Neural progenitor cell (in vitro differentiated cells): ENCODE measurements at regions not wholly inside any gene's neighbourhood (a gene's known extent, or its start where the extent isn't known, plus 50 kb on each side); places are given as distances from the start of the nearest gene placed in this dataset.

Source experiments
- DNase-seq: peaks from one replicate; pipeline ENCODE4 v3.0.0-alpha.2; 2016; ENCODE audit warnings: low spot score
- H2AFZ ChIP-seq: fragments of 200-600 bp; sonication (generic); replicated peaks from 2 replicates; pipeline ENCODE4 v1.6.1; 2016; ENCODE audit warnings: antibody characterized with exemption
- H3F3A ChIP-seq: fragments of 200-600 bp; sonication (generic); 2 replicates; pipeline ENCODE4 v1.6.1; 2016; ENCODE audit warnings: antibody characterized with exemption, low read depth
- H3K27ac ChIP-seq: fragments of 200-600 bp; sonication (generic); 2 replicates; pipeline ENCODE4 v1.5.1; 2016; ENCODE audit warnings: mild to moderate bottlenecking
- H3K27me3 ChIP-seq: fragments of 200-600 bp; sonication (generic); 2 replicates; pipeline ENCODE4 v1.6.1; 2016; ENCODE audit warnings: mild to moderate bottlenecking, moderate library complexity
- H3K36me3 ChIP-seq: fragments of 200-600 bp; sonication (generic); 2 replicates; pipeline ENCODE4 v1.5.1; 2016
- H3K4me1 ChIP-seq: fragments of 200-600 bp; sonication (generic); 2 replicates; pipeline ENCODE4 v1.6.1; 2016; ENCODE audit warnings: mixed run types
- H3K4me2 ChIP-seq: fragments of 200-600 bp; sonication (generic); 2 replicates; pipeline ENCODE4 v1.6.1; 2016
- H3K4me3 ChIP-seq: fragments of 200-600 bp; sonication (generic); 2 replicates; pipeline ENCODE4 v1.5.1; 2016
- H3K79me2 ChIP-seq: fragments of 200-600 bp; sonication (generic); 2 replicates; pipeline ENCODE4 v1.6.1; 2016; ENCODE audit warnings: low read depth
- H3K9ac ChIP-seq: fragments of 200-600 bp; sonication (generic); 2 replicates; pipeline ENCODE4 v1.6.1; 2016
- H3K9me3 ChIP-seq: fragments of 200-600 bp; sonication (generic); 2 replicates; pipeline ENCODE4 v1.5.1; 2016; ENCODE audit warnings: low read depth
- H4K20me1 ChIP-seq: fragments of 200-600 bp; sonication (generic); 2 replicates; pipeline ENCODE4 v1.6.1; 2016; ENCODE audit warnings: low read depth
- H3K27ac Mint-ChIP-seq: 3 replicates; pipeline ENCODE4 v1.8.0; 2021; ENCODE audit warnings: mixed read lengths
- H3K27me3 Mint-ChIP-seq: 2 replicates; pipeline ENCODE4 v1.8.0; 2022; ENCODE audit warnings: low read depth, mild to moderate bottlenecking, inconsistent platforms, moderate library complexity, mixed read lengths; ENCODE audit not compliant: insufficient read depth
- H3K36me3 Mint-ChIP-seq: 3 replicates; pipeline ENCODE4 v1.8.0; 2021; ENCODE audit warnings: mixed read lengths
- H3K4me1 Mint-ChIP-seq: 3 replicates; pipeline ENCODE4 v1.8.0; 2021; ENCODE audit warnings: mixed read lengths
- H3K4me3 Mint-ChIP-seq: 3 replicates; pipeline ENCODE4 v1.8.0; 2021; ENCODE audit warnings: mild to moderate bottlenecking, moderate library complexity, mixed read lengths
- H3K9me3 Mint-ChIP-seq: 3 replicates; pipeline ENCODE4 v1.8.0; 2020; ENCODE audit warnings: mixed read lengths
- CTCF ChIP-seq: fragments of 200-600 bp; sonication (generic); IDR thresholded peaks from 2 replicates; pipeline ENCODE4 v1.5.1; 2017; ENCODE audit warnings: antibody characterized with exemption, mild to moderate bottlenecking
- EZH2 ChIP-seq: fragments of 200-600 bp; sonication (generic); IDR thresholded peaks from 2 replicates; pipeline ENCODE4 v1.6.1; 2017; ENCODE audit warnings: antibody characterized with exemption, mild to moderate bottlenecking, moderate library complexity
- EZH2phosphoT487 ChIP-seq: fragments of 200-600 bp; sonication (generic); IDR thresholded peaks from 2 replicates; pipeline ENCODE4 v1.6.1; 2017; ENCODE audit warnings: antibody characterized with exemption

GRCh38 chr5:18238321-18238720 is 604.1 kb downstream of the TAF11L14 start:
- H3K27ac Mint-ChIP-seq, result no peak overlapping the region
- H3K9me3 Mint-ChIP-seq, result peaks cover 2% of the 10 kb centered on the region
- Histone ChIP-seq H3K27ac (no peak overlapping the region), H3K9me3 (no peaks in the 10 kb centered on the region), H3K4me2 (no peak overlapping the region), H3K4me3 (no peak overlapping the region), H3K36me3 (no peaks in the 10 kb centered on the region), H3K4me1 (no peaks in the 10 kb centered on the region), H3K9ac (no peak overlapping the region), H3K79me2 (no peaks in the 10 kb centered on the region), H3F3A (no peaks in the 10 kb centered on the region), H3K27me3 (no peaks in the 10 kb centered on the region), H4K20me1 (no peaks in the 10 kb centered on the region), H2AFZ (no peak overlapping the region)
- no peaks in the 10 kb centered on the region for H3K4me1 Mint-ChIP-seq
- no peak for TF ChIP-seq EZH2phosphoT487
- TF ChIP-seq CTCF, result no peak
- no peak for TF ChIP-seq EZH2
- H3K27me3 Mint-ChIP-seq, result no peaks in the 10 kb centered on the region
- no peak overlapping the region for H3K4me3 Mint-ChIP-seq
- no peak for DNase-seq
- H3K36me3 Mint-ChIP-seq, result no peaks in the 10 kb centered on the region

GRCh38 chr5:18240971-18241370 is 606.7 kb downstream of the TAF11L14 start:
- peaks cover 6% of the 10 kb centered on the region for H3K9me3 Mint-ChIP-seq
- no peaks in the 10 kb centered on the region for H3K4me1 ChIP-seq
- H2AFZ ChIP-seq, result no peak overlapping the region
- H3K4me1 Mint-ChIP-seq, result no peaks in the 10 kb centered on the region
- H3K9ac ChIP-seq, result no peak overlapping the region
- no peak overlapping the region for H3K27ac Mint-ChIP-seq
- DNase-seq, result no peak
- no peaks in the 10 kb centered on the region for H3K36me3 Mint-ChIP-seq
- no peak overlapping the region for H3K4me3 ChIP-seq
- no peaks in the 10 kb centered on the region for H3F3A ChIP-seq
- H3K27ac ChIP-seq, result no peak overlapping the region
- H3K9me3 ChIP-seq, result no peaks in the 10 kb centered on the region
- no peaks in the 10 kb centered on the region for H4K20me1 ChIP-seq
- no peak for TF ChIP-seq CTCF
- no peak for TF ChIP-seq EZH2phosphoT487
- no peak for TF ChIP-seq EZH2
- H3K79me2 ChIP-seq, result no peaks in the 10 kb centered on the region
- no peaks in the 10 kb centered on the region for H3K36me3 ChIP-seq
- H3K27me3 Mint-ChIP-seq, result no peaks in the 10 kb centered on the region
- no peak overlapping the region for H3K4me3 Mint-ChIP-seq
- no peaks in the 10 kb centered on the region for H3K27me3 ChIP-seq
- no peak overlapping the region for H3K4me2 ChIP-seq

- no peaks in the 10 kb centered on the region for H3K4me1 ChIP-seq
- no peak overlapping the region for H3K4me2 ChIP-seq
- no peaks in the 10 kb centered on the region for H3K4me1 Mint-ChIP-seq
- H3K27me3 ChIP-seq, result no peaks in the 10 kb centered on the region
- no peak overlapping the region for H3K9ac ChIP-seq
- no peak overlapping the region for H2AFZ ChIP-seq
- no peak overlapping the region for H3K27ac Mint-ChIP-seq
- H3K27me3 Mint-ChIP-seq, result no peaks in the 10 kb centered on the region
- H3K36me3 Mint-ChIP-seq, result no peaks in the 10 kb centered on the region
- H4K20me1 ChIP-seq, result no peaks in the 10 kb centered on the region
- no peak for TF ChIP-seq CTCF
- TF ChIP-seq EZH2, result no peak
- TF ChIP-seq EZH2phosphoT487, result no peak
- no peak for DNase-seq
- no peak overlapping the region for H3K4me3 Mint-ChIP-seq
- H3F3A ChIP-seq, result no peaks in the 10 kb centered on the region
- H3K79me2 ChIP-seq, result no peaks in the 10 kb centered on the region
- no peak overlapping the region for H3K27ac ChIP-seq
- H3K9me3 ChIP-seq, result no peaks in the 10 kb centered on the region
- H3K4me3 ChIP-seq, result no peak overlapping the region
- no peaks in the 10 kb centered on the region for H3K36me3 ChIP-seq
- peaks cover 16% of the 10 kb centered on the region for H3K9me3 Mint-ChIP-seq
Observed at GRCh38 chr5:18243846-18244245, 609.6 kb downstream of the TAF11L14 start.

GRCh38 chr5:18244309-18244708 is 610.0 kb downstream of the TAF11L14 start:
- Histone ChIP-seq H3F3A (no peaks in the 10 kb centered on the region), H3K79me2 (no peaks in the 10 kb centered on the region), H3K27ac (no peak overlapping the region), H3K4me1 (no peaks in the 10 kb centered on the region), H3K4me2 (no peak overlapping the region), H3K9ac (no peak overlapping the region), H3K4me3 (no peak overlapping the region), H3K9me3 (no peaks in the 10 kb centered on the region), H3K36me3 (no peaks in the 10 kb centered on the region), H2AFZ (no peak overlapping the region), H4K20me1 (no peaks in the 10 kb centered on the region), H3K27me3 (no peaks in the 10 kb centered on the region)
- TF ChIP-seq EZH2 (no peak), CTCF (no peak)
- Mint-ChIP-seq H3K4me1 (no peaks in the 10 kb centered on the region), H3K27ac (no peak overlapping the region), H3K36me3 (no peaks in the 10 kb centered on the region), H3K9me3 (peaks cover 16% of the 10 kb centered on the region), H3K4me3 (no peak overlapping the region), H3K27me3 (no peaks in the 10 kb centered on the region)
- no peak for DNase-seq
